Breast epithelium (tissue), 3 donors: ENCODE measurements at regions not wholly inside any gene's neighbourhood (a gene's known extent, or its start where the extent isn't known, plus 50 kb on each side); places are given as distances from the start of the nearest gene placed in this dataset.

Source experiments
- CTCF ChIP-seq, 3 donors: fragments of 450-650 bp; IDR thresholded peaks; one replicate each; pipeline ENCODE4 v1.5.1; 2016 to 2017; ENCODE audit warnings: antibody characterized with exemption in 3 of 3, mild to moderate bottlenecking in 3 of 3, moderate library complexity in 3 of 3
- POLR2A ChIP-seq: fragments of 450-650 bp; IDR thresholded peaks from one replicate; pipeline ENCODE4 v1.6.1; 2016; ENCODE audit warnings: antibody characterized with exemption, mild to moderate bottlenecking, moderate library complexity

- TF ChIP-seq CTCF (IDR thresholded peaks at IDR 0.05): no peak
- TF ChIP-seq POLR2A: no peak
Measured at GRCh38 chr14:32019276-32019675, 57.8 kb upstream of the ARHGAP5 start.
